MM.1S (cell line): ENCODE measurements at regions not wholly inside any gene's neighbourhood (a gene's known extent, or its start where the extent isn't known, plus 50 kb on each side); places are given as distances from the start of the nearest gene placed in this dataset.

Experiments used
- CTCF ChIP-seq: fragments of 300-600 bp; sonication (generic); IDR thresholded peaks from 2 replicates; pipeline ENCODE4 v1.5.1; 2016; ENCODE audit warnings: antibody characterized with exemption, low read length, mixed read lengths
- EZH2phosphoT487 ChIP-seq: fragments of 300-600 bp; sonication (generic); IDR thresholded peaks from 2 replicates; pipeline ENCODE4 v1.6.1; 2018; ENCODE audit warnings: antibody characterized with exemption, low read length

GRCh38 chr9:20286154-20286700 is 336.1 kb downstream of the MLLT3 start:
- TF ChIP-seq CTCF (no peak), EZH2phosphoT487 (no peak)
